ENCODE measurements at regions not wholly inside any gene's neighbourhood (a gene's known extent, or its start where the extent isn't known, plus 50 kb on each side); places are given as distances from the start of the nearest gene placed in this dataset.

DNA sequence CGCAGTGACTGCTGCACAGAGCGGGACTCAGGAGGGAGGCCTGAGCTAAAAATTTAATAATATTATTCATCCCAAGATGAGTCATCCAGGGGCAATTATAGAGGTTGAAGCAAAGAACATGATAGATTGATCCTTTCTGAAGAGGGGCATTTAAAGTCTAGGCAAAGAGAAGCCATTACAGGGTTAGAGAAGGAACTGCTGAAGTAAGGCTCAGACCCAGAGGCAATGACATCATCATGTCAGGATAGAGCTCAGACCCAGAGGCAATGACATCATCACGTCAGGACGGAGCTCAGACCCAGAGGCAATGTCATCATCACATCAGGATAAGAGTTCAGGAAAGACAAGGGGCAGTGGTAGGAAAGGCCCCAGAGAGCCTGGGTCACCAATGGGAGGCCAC is 184.0 kb downstream of the TMEM18 start:
- H3K4me2 ChIP-seq (ENCODE audit: low read length), result no peak overlapping the region
- H4K20me1 ChIP-seq (ENCODE audit: insufficient read depth, low read length), result no peaks in the 10 kb centered on the region
- H3K4me3 ChIP-seq (ENCODE audit: low read length), result no peak overlapping the region
- TF ChIP-seq, protein P1, sequence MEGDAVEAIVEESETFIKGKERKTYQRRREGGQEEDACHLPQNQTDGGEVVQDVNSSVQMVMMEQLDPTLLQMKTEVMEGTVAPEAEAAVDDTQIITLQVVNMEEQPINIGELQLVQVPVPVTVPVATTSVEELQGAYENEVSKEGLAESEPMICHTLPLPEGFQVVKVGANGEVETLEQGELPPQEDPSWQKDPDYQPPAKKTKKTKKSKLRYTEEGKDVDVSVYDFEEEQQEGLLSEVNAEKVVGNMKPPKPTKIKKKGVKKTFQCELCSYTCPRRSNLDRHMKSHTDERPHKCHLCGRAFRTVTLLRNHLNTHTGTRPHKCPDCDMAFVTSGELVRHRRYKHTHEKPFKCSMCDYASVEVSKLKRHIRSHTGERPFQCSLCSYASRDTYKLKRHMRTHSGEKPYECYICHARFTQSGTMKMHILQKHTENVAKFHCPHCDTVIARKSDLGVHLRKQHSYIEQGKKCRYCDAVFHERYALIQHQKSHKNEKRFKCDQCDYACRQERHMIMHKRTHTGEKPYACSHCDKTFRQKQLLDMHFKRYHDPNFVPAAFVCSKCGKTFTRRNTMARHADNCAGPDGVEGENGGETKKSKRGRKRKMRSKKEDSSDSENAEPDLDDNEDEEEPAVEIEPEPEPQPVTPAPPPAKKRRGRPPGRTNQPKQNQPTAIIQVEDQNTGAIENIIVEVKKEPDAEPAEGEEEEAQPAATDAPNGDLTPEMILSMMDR (IDR thresholded peaks at IDR 0.05; ENCODE audit: low read depth, low read length), result no peak
- no peak for TF ChIP-seq EZH2phosphoT487 (IDR thresholded peaks at IDR 0.05; ENCODE audit: low read depth)
- H3K36me3 ChIP-seq (replicated peaks; ENCODE audit: low read depth, low read length), result no peaks in the 10 kb centered on the region
- H2AFZ ChIP-seq (ENCODE audit: low read depth, low read length), result no peak overlapping the region
- H3K79me2 ChIP-seq (ENCODE audit: low read length), result no peaks in the 10 kb centered on the region
- no peaks in the 10 kb centered on the region for H3K27me3 ChIP-seq (ENCODE audit: low read depth, low read length)
- H3K27ac ChIP-seq (ENCODE audit: low read length), result no peak overlapping the region
- no peaks in the 10 kb centered on the region; the same call in 1 of the 2 replicates for H3K9me3 ChIP-seq (ENCODE audit: insufficient read depth, low read length)
- no peak overlapping the region for H3K9ac ChIP-seq (ENCODE audit: low read length)
- H3K4me1 ChIP-seq (ENCODE audit: low read length), result no peaks in the 10 kb centered on the region

DNA sequence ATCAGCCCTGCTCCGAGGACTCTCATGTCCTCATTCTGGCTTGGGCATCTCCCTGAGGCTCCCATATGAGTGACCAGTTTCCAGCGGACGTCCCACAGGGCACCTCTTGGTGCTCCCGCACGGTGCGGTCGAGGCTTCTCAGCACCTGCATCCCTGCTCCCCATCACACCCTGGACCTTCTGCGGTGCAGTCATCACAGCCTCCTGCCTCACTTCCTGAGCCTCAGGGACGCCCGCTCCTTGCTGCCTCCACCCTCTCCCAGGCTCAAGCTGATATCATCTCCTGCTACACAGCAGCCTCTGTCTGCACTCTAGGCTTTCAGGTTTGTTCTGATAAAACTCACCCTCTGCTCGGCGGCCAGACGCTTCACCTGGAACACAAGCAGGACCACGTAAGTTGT is 185.0 kb downstream of the TMEM18 start:
- Histone ChIP-seq H3K4me3 (ENCODE audit: low read length) (no peak overlapping the region), H3K9ac (ENCODE audit: low read length) (no peak overlapping the region), H4K20me1 (ENCODE audit: insufficient read depth, low read length) (no peaks in the 10 kb centered on the region), H3K36me3 (replicated peaks; ENCODE audit: low read depth, low read length) (no peaks in the 10 kb centered on the region), H2AFZ (ENCODE audit: low read depth, low read length) (no peak overlapping the region), H3K27me3 (ENCODE audit: low read depth, low read length) (no peaks in the 10 kb centered on the region), H3K9me3 (ENCODE audit: insufficient read depth, low read length) (no peaks in the 10 kb centered on the region), H3K79me2 (ENCODE audit: low read length) (no peaks in the 10 kb centered on the region), H3K27ac (ENCODE audit: low read length) (no peak overlapping the region), H3K4me2 (ENCODE audit: low read length) (no peak overlapping the region), H3K4me1 (ENCODE audit: low read length) (no peaks in the 10 kb centered on the region)
- TF ChIP-seq, protein P1 (IDR thresholded peaks at IDR 0.05; ENCODE audit: low read depth, low read length), result no peak
- TF ChIP-seq EZH2phosphoT487 (IDR thresholded peaks at IDR 0.05; ENCODE audit: low read depth), result no peak

DNA sequence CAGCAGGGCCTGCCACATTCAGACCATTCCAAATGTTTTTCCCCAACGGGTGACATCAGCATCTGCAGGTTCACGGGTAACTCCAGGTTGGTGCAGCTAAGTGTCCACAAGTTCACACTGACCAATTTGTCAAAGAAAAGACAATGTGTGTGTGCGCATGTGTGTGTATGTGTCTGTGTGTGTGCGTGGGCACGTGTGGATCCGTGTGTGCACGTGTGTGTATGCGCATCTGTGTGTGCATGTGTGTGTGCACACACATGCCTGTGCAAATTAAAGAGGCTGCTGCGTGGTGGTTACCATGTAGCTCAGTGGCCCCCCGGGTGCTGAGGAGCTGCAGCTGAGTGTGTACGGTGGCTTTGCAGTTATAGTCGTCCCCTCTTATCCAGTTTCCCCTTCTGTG is 187.4 kb downstream of the TMEM18 start:
- H3K9me3 ChIP-seq (ENCODE audit: insufficient read depth, low read length), result no peaks in the 10 kb centered on the region
- H3K4me3 ChIP-seq (ENCODE audit: low read length), result no peak overlapping the region
- H3K36me3 ChIP-seq (replicated peaks; ENCODE audit: low read depth, low read length), result no peaks in the 10 kb centered on the region
- H2AFZ ChIP-seq (ENCODE audit: low read depth, low read length), result no peak overlapping the region
- no peak overlapping the region for H3K27ac ChIP-seq (ENCODE audit: low read length)
- H3K27me3 ChIP-seq (ENCODE audit: low read depth, low read length), result no peaks in the 10 kb centered on the region
- no peak for TF ChIP-seq EZH2phosphoT487 (IDR thresholded peaks at IDR 0.05; ENCODE audit: low read depth)
- TF ChIP-seq, protein P1 (IDR thresholded peaks at IDR 0.05; ENCODE audit: low read depth, low read length), result no peak
- H4K20me1 ChIP-seq (ENCODE audit: insufficient read depth, low read length), result no peaks in the 10 kb centered on the region
- no peaks in the 10 kb centered on the region for H3K79me2 ChIP-seq (ENCODE audit: low read length)
- H3K4me2 ChIP-seq (ENCODE audit: low read length), result no peak overlapping the region
- no peak overlapping the region for H3K9ac ChIP-seq (ENCODE audit: low read length)
- H3K4me1 ChIP-seq (ENCODE audit: low read length), result no peaks in the 10 kb centered on the region

DNA sequence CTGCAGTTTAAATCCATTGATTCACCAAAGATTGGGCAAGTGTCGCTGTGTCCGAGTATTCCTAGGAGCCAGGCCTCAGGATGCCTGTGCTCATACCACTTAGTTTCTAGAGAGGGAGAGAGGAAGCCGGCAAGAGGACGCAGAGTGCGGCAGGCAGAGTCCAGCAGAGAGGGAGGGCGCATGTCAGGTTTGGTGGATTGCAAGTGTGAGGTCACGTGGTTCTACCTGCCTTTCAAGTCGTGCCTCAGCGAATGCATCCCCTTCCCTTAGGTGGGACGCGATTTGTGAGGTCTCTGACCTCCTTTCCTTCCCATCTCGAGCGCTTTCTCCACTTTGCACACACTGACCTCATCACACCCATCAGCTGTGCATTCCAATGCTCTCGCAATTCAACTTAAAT is 188.1 kb downstream of the TMEM18 start:
- H3K4me2 ChIP-seq (ENCODE audit: low read length), result no peak overlapping the region
- TF ChIP-seq EZH2phosphoT487 (IDR thresholded peaks at IDR 0.05; ENCODE audit: low read depth), result no peak
- TF ChIP-seq, protein P1 (IDR thresholded peaks at IDR 0.05; ENCODE audit: low read depth, low read length), result no peak
- no peaks in the 10 kb centered on the region for H3K36me3 ChIP-seq (replicated peaks; ENCODE audit: low read depth, low read length)
- H3K4me3 ChIP-seq (ENCODE audit: low read length), result no peak overlapping the region
- no peaks in the 10 kb centered on the region for H4K20me1 ChIP-seq (ENCODE audit: insufficient read depth, low read length)
- H3K79me2 ChIP-seq (ENCODE audit: low read length), result no peaks in the 10 kb centered on the region
- no peaks in the 10 kb centered on the region for H3K4me1 ChIP-seq (ENCODE audit: low read length)
- no peak overlapping the region for H3K9ac ChIP-seq (ENCODE audit: low read length)
- no peak overlapping the region for H3K27ac ChIP-seq (ENCODE audit: low read length)
- H3K9me3 ChIP-seq (ENCODE audit: insufficient read depth, low read length), result no peaks in the 10 kb centered on the region
- no peak overlapping the region for H2AFZ ChIP-seq (ENCODE audit: low read depth, low read length)
- no peaks in the 10 kb centered on the region for H3K27me3 ChIP-seq (ENCODE audit: low read depth, low read length)

Measured in OCI-LY3 (cell line).